GM18519 (cell line): ENCODE measurements at regions not wholly inside any gene's neighbourhood (a gene's known extent, or its start where the extent isn't known, plus 50 kb on each side); places are given as distances from the start of the nearest gene placed in this dataset.
"Not testable (repeated sequence)": the region's sequence is repeated elsewhere in the genome, so short reads cannot be mapped to it uniquely, and the experiment has no call there.

Experiments used
- ATAC-seq: cut with Tn5 transposase; IDR thresholded peaks from one replicate; pipeline ENCODE4 v1.9.1; 2021; ENCODE audit warnings: mild to moderate bottlenecking, moderate library complexity; ENCODE audit not compliant: unreplicated experiment, low FRiP score

DNA sequence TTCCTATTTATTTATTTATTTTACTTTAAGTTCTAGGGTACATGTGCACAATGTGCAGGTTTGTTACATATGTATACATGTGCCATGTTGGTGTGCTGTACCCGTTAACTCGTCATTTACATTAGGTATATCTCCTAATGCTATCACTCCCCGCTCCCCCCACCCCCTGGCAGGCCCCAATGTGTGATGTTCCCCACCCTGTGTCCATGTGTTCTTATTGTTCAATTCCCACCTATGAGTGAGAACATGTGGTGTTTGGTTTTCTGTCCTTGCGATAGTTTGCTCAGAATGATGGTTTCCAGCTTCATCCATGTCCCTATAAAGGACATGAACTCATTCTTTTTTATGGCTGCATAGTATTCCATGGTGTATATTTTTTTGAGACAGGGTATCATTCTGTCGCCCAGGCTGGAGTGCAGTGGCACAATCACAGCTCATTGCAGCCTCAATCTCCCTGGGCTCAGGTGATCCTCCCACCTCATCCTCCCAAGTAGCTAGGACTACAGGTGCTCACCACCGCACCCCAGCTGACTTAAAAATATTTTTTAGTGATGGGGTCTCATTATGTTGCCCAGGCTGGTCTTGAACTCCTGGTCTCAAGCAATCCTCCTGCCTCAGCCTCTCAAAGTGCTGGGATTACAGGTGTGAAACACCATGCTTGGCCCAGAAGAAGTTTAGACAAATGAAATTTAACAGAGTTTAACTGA is 140.6 kb downstream of the NPIPB5 start:
- ATAC-seq = not testable (repeated sequence)

DNA sequence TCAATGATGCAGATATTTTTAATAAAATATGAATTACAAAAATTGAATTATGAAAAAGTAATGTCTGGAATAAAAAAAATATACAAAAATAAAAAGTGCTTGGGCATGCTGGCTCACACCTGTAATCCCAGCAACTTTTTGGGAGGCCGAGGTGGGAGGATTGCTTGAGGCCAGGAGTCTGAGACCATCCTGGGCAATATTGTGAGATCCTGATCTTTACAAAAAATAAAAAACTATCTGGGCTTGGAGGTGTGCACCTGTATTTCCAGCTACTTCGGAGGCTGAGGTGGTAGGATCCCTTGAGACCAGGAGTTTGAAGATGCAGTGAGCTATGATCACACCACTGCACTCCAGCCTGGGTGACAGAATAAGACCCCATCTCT is 141.8 kb downstream of the NPIPB5 start:
- ATAC-seq = no peak

DNA sequence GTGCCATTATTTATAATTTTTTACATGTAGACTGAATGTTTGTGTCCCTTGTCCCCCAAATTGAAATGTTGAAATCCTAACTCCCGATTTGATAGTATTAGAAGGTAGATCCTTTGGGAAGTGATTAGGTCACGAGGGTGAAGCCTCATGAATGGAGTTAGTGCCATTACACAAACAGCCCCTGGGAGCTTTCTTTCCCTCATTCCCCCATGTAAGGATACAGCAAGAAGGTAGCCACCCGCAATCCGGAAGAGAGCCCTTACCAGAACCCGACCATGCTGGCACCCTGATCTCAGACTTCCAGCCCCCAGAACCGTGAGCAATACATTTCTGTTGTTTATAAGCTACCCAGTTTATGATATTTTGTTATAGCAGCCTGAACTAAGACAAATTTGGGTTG is 143.2 kb downstream of the NPIPB5 start:
- no peak for ATAC-seq

DNA sequence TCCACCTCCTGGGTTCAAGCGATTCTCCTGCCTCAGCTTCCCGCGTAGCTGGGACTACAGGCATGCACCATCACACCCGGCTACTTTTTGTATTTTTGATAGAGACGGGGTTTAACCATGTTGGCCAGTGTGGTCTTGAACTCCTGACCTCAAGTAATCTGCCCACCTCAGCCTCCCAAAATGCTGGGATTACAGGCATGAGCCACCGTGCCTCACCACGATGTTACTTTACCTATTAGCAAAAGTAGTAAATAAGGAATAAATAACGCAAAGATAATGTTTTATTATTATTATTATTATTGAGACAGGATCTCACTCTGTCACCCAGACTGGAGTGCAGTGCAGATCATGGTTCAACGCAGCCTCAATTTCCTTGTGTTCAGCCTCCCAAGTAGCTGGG is 145.9 kb downstream of the NPIPB5 start:
- not testable (repeated sequence) for ATAC-seq

DNA sequence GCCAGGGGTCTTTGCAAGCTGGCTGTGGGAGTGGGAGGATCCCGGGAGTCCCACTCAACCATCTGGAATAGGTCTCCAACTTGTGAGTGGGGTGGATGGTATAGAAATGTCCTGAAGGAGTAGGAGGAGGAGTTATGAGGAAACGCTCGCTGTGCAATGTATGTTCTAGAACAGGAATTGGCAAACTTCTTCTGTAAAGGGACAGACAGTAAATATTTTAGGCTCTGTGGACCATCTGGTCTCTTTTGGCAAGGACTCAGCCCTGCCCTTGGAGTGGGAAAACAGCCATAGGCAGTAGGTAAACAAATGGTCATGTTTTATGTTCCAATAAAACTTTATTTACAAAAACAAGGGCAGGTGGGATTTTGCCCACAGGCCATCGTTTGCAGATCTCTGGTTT is 149.2 kb downstream of the NPIPB5 start:
- ATAC-seq = no peak

DNA sequence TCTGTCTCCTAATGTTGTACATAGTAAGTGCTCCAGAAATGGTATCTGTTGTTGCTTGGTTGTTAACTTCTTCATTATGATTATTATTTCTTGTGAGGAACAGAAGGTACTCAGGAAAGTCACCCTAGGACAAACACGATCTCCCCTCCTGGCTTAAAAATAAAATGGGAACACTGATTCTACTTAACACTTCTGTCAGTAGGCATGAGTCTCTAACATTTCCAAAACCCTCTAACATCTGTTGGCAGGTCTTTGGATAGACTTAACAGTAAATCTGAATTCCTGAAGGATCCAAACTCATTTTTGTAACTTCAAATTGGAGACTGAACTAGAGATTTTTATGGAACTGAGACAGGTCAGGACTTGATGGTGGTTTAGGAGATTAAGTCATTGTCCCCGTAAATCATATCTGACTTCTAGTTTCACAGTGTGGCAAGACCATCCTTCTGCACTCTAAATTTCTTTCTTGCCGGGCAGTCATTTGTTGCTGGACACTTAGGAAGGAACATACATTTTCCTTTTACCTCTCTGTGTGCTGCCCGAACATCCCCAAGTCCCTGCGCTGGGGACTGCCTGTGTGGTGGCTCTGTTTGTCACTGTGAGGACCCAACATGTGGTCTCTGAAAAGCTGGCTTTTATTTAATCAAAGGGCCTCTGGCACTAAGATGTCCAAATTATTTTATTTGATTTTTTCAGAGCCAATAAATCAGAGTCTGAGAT is 149.9 kb downstream of the NPIPB5 start:
- no peak for ATAC-seq

DNA sequence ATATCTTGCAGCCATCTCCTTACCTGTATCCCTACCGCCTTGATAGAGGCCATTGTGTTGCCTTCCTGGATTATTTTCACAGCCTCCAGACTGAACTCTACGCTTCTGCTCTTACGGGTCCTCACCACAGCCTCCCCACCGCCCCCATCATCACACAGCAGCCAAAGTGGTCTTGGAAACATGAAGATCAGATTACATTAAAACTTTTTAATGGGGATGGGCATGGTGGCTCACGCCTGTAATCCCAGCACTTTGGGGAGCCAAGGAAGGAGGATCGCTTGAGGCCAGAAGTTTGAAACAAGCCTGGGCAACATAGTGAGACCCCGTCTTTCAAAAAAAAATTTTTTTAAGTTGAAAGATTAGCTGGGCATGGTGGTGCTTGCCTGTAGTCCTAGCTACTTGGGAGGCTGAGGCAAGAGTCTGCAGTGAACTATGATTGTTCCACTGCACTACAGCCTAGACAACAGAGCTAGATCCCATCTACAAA is 150.5 kb downstream of the NPIPB5 start:
- no peak for ATAC-seq

DNA sequence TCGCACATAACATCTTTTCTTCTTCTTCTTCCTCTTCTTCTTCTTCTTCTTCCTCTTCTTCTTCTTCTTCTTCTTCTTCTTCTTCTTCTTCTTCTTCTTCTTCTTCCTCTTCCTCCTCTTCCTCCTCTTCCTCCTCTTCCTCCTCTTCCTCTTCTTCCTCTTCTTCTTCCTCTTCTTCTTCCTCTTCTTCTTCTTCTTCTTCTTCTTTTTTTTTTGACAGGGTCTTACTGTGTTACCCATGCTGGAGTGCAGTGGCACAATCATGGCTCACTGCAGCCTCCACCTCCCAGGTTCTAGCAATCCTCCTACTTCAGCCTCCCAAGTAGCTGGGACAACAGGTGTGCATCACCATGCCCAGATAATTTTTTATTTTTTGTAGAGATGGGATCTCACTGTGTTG is 151.0 kb upstream of the HS3ST2 start:
- not testable (repeated sequence) for ATAC-seq

DNA sequence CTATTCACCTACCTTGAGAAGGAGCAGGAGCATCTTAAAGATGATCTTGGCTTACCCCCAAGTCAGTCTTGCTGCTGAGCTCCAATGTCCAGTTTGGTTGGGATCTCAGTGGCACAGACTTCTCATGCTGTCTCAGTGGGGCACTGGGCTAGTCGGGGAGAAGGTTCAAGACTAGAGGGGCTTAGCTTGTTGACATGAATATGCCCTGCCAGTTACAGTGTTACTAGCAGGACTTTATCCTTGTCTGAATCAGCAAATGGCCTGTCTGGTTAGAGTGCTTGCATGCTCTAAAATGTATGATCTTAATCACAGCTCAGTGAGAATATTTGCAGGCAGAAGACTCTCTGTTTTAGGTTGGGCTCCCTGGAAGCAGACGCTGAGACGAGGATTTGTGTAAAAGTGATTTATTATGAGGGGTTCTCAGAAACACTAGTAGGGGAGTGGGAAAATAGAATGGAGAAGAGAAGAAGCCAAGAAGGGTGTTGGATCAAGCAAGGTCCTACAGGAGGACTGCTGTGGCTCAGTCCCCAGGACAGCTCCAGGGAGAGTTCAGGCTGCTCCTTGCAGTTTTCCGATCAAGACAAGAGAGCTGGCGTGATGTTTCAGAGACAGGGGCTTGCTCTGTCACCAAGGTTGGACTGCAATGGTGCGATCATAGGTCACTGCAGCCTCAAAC is 150.4 kb upstream of the HS3ST2 start:
- no peak for ATAC-seq

DNA sequence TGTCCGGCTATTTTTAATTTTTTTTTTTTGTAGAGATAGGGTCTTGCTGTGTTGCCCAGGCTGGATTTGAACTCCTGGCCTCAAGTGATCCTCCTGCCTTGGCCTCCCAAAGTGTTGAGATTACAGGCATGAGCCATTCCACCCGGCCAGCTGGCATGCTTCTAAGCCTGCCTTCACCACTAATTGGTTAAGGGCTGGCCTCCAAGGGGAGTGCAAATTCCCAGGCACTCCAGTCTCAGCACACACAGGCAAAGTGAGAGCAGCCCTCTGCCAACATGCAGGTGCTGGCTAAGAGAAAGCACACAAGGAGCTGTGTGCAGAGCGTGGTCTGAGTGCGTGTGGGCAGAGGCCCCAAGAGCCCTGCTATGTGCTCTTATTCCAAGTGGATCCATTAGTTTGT is 149.8 kb upstream of the HS3ST2 start:
- ATAC-seq = no peak

DNA sequence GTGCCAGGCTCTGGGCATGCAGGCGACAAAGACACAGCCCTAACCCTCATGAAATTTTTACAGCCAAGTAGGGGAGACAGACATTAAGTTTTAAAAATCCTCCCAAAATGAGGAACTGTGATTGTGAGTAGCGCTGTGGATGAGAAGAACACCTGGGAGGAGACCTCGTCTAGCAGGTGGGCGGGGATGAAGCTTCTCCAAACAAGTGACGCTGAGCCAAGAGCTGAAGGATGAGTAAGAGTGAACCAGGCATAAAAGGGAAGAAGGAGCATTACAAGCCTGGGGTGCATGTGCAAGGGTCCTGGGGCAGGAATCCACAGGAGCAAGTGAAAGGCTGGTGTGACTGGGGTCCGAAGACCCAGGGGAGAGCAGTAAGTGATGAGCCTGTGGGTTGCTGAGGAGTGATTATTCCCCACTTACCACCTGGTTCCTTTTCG is 149.4 kb upstream of the HS3ST2 start:
- no peak for ATAC-seq

DNA sequence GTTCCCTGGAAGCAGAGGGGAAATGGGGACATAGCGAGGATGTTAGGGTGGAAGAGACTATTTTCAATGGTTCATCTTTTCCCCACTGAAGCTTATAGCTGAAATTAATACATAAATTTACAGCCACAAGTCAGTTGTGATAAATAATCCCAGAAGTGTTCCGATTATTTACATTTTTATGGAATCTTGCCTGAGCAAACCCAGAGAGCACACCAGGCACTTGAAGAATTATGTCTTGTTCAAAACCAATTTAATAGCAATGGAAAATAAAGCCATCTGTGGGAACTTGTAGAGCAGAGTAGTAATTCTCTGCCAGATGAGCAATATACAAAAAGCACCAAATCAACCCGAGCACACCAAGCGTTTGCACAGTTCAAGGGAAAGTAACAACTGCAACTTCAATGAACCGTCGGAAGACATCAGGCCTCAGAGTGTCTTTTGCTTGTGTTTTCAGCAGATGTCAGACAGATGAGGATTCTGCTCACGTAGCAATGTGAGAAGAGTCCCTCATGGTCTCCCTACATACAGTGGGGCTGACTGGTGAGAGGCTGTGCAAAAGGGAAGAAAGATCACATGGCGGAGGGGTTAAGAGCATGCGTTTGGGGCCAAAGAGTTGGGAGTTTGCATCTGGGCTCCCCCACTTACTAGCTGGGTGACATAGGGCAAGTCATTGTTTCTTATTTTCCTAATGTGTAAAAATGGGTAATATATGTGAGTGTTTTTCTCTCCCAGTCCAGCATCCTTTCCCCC is 148.7 kb upstream of the HS3ST2 start:
- ATAC-seq = no peak

DNA sequence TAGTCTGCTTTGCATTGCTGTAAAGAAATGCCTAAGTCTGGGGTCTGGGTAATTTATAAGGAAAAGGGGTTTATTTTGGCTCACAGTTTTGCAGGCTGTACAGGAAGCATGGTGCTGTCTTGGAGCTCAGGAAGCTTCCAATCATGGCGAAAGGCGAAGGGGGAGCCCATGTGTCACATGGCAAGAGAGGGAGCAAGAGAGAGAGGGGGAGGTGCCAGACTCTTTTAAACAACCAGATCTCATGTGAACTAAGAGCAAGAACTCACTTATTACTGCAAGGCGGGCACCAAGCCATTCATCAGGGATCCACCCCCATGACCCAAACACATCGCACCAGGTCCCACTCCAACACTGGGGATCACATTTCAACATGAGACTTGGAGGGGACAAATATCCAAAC is 148.2 kb upstream of the HS3ST2 start:
- no peak for ATAC-seq

DNA sequence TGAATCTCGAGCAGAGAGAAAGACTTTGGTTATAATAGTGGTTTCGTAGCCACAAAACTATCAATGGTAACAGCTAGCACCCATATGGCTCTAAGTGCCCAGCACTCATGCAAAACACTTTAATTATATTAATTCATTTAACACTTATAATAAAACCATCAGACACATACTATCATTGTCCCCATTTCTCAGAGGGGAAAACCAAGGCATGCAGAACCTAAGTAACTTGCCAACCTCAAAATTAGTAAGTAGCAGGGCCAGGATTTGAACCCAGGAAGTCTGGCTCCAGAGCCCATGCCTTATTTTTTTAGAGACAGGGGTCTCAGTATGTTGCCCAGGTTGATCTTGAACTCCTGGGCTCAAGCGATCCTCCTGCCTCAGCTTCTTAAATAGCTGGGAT is 145.6 kb upstream of the HS3ST2 start:
- no peak for ATAC-seq

DNA sequence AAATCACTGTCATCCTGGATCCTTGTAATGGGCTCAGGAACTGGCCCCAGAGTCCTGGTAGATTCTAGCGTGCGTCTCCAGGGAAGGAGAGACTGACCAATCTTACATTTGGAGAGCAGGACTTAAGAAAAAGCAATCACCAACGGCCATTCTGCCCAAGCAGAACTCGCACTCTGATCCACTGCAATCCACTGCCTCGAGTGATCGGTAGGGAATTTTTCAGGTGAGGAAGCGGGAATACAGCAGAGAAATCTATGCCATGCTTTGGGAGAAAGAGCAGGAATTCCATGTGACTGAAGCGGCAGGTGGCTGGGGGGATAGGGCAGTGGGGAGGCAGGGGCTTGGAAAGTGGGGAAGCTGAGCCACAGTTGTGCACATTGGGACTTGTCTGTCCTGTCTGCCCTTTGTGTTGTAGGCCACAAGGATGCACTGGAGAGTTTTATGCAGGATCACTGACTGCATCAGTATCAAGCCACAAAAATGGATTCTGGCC is 143.9 kb upstream of the HS3ST2 start:
- no peak for ATAC-seq

DNA sequence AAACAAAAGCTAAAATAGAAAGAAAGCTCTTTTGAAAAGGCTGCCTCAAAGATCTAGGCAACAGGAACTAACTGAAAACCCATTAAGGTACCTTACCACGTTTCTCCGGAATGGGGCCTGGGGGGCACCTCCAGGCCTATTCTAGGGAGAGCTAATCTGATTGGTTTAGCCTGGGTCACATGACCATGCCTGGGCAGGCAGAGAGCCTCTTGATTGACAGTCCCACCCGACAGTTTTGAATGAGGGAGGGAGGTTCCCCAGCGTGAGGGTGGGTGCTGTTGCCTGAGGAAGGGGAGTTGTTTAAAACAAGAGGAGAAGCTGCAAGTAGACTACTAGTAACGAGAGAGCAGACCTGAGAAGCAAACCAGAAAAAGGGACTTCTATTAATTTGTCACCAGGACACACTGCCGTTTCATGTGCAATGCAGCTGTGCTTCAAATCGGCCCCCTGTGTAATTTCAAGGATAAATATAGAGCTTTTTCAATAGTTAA is 143.4 kb upstream of the HS3ST2 start:
- ATAC-seq = no peak

DNA sequence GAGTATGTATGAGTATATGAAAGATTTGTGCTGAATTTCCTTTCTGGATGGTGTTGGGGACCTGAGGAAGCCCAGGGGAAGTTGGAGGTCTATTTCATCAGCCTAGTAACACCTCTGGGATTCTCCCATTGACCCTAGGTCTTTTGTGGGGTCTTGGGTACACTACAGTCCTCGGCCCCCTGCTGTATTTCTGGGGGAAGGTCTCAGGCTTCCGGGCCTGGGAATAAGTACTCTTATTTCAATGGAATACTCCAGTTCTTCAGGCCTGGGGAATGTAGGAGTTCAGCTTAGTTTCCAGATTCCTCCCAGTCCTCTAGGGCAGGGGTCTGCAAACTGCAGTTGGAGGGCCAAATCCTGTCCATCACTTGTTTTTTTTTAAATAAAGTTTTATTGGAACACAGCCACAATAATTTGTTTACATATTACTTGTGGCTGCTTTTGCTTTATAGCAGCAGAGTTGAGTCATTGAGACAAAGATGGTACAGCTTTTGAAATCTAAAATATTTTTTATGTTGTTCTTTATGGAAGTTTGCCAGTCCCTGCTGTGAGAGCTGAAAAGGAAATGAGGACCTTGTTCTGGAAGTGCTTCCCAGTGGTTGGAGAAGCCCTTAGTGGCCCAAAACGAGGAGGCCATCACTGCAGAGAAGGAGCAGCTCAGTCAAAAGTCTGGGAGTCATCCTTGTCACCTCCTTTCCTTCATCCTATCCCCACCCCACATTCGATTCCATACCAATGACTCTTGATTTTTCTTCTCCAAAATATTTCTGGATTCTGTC is 142.5 kb upstream of the HS3ST2 start:
- ATAC-seq = no peak

DNA sequence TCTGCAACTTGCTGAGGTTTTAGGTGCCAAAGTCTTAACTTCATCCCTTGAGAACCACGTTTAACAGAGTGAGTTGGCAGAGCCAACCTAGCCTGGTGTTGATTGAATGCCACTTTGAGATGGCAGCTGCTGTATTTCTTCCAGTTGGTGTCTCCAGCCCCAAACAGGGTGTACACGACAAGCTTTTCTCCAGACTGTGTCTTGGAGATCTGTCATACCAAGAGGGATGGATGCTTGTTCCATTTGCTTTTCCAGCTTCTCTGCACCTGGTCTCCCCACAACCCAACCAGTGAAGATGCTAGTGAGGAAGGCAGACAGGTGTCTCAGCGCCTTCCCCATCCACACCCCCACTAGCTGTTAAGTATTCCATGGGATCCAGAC is 141.1 kb upstream of the HS3ST2 start:
- ATAC-seq = no peak

DNA sequence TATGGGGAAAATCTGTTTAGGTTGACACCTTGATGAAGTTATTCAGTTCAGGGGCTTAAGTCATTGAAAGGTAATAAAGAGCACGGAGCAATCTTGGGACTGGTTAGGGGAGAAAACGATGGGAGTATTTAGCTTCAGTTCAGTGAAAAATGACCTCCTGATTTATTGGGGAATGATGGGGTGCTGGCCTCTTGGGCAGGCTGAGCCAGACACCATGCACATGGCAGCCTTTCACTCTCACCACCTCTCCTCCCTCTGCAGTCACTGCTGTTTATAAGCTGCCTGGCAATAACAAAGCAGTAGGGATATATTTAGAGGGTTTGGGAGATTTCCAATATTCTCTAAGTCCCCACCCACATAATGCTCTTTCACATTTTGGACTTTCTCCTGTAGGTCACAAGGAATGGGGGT is 140.5 kb upstream of the HS3ST2 start:
- ATAC-seq = no peak

DNA sequence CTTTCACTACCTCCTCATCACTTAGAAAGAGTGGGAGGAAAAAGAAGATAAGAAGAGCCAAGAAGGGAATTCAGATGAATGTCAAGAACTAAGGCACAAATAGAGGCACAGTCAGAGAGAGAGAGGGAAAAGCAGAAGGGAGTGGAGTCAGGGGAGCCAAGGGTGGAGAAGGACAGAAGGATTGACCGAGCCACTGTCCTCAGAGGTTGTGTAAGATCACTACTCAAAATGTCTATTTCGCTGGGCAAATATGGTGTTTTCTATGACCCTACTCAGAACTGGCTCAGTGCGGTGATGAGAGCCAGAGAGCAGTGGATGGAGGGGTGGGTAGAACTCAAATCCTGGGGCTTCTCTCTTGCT is 139.2 kb upstream of the HS3ST2 start:
- no peak for ATAC-seq
